GM11168 (cell line): ENCODE measurements at regions not wholly inside any gene's neighbourhood (a gene's known extent, or its start where the extent isn't known, plus 50 kb on each side); places are given as distances from the start of the nearest gene placed in this dataset.

Experiments used
- in situ Hi-C: fragments of 300-500 bp; cut with MboI; formaldehyde crosslinking; loops from one replicate; pipeline ENCODE4 v1.12.0; 2022; ENCODE audit warnings: low sequenced_read_pairs; ENCODE audit not compliant: unreplicated experiment

GRCh38 chr12:130066742-130067141 is 95.5 kb upstream of the FZD10 start:
- in situ Hi-C loops: no loop called here

GRCh38 chr12:130068741-130069140 is 93.5 kb upstream of the FZD10 start:
- in situ Hi-C loops: no loop called here

- in situ Hi-C loops: no loop called here
Observed at GRCh38 chr12:130070126-130070611, 92.1 kb upstream of the FZD10 start.

- in situ Hi-C loops: no loop called here
Observed at GRCh38 chr12:130073721-130074120, 88.5 kb upstream of the FZD10 start.

DNA sequence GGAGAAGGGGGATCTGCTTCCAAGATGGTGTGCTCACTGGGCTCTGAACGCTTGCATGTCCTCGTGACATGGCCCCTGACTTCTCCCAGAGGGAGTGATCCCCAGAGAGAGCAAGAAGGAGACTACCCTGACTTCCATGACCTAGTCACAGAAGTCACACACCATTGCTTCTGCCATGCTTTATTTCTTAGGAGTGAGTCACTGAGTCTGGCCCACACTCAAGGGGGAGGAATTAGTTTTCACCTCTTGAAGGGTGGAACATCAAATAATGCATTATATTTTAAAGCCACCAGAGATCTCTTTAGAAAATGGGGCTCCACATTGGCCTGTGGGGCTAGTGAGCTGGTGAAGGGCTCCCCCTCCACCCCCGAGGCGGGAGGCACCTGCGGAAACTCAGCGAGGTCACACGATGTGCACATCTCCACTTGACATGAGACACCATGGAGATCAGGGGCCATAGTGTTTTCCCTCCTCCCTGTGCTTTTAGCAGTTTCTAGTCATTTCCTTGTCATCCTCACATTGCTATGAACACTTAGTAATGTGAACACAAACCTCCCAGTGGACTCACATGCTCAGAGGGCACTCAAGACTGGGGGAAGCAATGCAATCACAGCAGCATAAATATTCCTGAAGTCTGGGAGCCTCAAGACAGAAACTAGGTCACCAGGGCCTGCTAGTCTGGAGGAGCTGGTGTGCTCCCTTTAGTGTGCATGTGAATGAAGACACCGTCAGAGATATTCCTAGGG is 87.4 kb upstream of the FZD10 start:
- in situ Hi-C loops: no loop called here

DNA sequence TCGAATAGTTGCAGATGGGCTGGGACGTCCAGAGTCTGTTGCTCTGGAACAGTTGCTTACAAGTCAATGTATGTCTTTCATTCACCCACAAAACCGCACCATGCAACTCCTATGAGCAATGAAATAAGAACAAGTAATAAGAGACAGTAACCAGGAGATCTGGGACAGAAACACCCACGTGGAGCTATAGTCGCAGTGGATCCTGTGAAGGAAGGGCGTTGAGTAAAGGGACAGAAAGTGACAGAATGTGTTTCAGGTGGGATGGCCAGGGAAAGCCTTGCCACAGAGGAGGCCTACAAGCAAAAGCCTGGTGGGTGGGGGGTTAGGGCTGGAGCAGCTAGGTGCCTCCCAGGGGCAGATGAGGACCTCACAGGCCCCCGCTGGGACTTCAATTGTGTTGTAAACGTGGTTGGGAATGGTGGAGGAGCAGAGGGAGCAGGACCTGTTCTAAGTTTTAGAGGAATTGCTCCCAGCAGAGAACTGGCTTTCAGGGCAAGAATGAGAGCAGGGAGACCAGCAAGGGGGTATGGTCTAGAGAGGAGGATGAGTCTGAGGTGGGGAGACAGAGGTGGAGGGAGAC is 86.7 kb upstream of the FZD10 start:
- in situ Hi-C loops: no loop called here

GRCh38 chr12:130076126-130076525 is 86.1 kb upstream of the FZD10 start:
- in situ Hi-C loops: no loop called here

- in situ Hi-C loops: no loop called here
Observed at GRCh38 chr12:130076752-130077151, 85.5 kb upstream of the FZD10 start.

DNA sequence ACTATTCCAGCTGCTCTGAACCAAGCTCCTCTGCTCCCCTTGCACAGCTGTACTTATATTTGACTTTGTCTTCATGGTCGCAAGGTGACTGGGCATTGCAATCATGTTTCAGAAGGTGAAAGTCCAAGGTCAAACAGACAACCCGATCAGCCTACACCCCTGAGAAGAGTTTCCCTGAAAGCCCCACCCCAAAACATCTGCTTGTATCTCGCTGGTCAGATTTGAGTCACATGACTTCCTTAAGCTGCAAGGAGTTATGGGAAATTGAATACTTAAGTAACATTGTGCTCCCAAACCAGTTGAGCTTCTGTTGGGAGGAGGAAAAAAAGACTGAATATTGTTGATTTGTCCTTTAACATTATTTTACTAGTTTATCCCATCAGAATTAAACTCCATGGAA is 83.4 kb upstream of the FZD10 start:
- in situ Hi-C loops: no loop called here

- in situ Hi-C loops: no loop called here
Observed at GRCh38 chr12:130079279-130079678, 83.0 kb upstream of the FZD10 start.

DNA sequence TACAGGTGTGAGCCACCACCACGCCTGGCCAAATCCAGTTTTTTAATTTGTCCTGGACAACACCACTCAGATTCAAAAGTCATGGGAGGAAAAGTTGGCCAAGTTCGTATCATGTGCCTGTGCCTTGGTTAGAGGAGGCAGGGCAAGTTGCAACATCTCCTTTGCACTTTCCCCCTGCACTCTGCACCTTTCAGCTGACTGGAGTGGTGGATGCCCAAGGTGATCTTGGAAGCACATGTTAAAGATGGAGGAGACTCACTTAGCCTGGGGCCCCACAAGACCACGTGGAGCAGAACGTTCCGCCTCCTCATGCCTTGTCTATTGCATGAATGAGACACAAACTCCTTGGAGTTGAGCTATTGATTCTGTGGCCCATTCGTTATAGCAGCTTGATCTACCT is 82.1 kb upstream of the FZD10 start:
- in situ Hi-C loops: no loop called here

DNA sequence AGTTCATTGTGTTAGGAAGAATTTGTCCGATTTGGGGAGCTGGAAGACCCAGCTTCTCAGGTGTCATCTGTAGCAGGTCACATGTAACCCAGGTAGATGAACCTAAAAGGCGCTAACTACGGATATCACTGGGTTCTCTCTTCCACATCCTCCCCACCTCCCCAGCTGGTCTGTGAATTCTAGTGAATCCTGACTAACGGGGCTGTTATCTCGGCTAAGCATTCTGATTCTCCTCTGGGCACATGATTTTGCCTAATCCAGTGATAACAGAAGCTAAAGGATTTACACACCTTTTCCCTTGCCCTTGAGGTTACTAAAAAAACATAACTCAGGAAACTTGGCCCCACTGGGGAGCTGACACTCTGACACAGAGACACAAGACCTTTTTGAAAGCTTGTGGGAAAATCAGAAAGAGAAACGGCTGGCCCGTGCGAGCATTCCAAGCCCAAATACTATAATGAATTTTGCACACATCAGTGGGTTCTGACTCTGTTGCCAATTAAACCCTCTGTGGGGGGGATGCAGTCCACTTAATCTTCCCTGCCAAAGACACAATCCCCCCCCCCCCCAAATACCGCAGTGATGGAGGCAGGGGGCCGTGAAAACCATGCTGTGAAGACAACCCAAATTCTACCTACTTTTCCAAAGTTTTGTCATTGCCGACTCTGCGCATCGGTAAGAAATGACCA is 81.0 kb upstream of the FZD10 start:
- in situ Hi-C loops: no loop called here

- in situ Hi-C loops: no loop called here
Observed at GRCh38 chr12:130083002-130083401, 79.3 kb upstream of the FZD10 start.

DNA sequence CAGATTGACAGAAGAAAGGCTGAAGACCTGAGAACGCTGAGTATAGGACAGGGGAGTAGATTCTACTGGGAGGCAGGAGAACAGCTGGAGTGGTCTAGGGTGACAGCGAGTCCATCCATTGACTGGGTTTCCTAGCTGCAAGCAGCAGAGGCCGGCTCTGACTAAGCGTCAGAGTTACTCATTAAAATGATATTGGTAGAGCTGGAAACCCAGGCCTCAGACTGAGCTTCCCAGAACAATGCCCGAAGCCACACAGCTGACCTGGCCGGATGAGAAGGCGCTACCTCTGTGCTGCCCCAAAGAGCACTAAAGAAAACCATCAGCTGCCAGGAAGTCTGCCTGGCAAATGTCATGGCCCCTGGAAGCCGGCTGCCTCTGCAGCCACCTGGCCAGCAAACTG is 78.5 kb upstream of the FZD10 start:
- in situ Hi-C loops: no loop called here

- in situ Hi-C loops: no loop called here
Observed at GRCh38 chr12:130084359-130084758, 77.9 kb upstream of the FZD10 start.

GRCh38 chr12:130086248-130086647 is 76.0 kb upstream of the FZD10 start:
- in situ Hi-C loops: no loop called here

- in situ Hi-C loops: no loop called here
Observed at GRCh38 chr12:130086797-130087196, 75.5 kb upstream of the FZD10 start.

DNA sequence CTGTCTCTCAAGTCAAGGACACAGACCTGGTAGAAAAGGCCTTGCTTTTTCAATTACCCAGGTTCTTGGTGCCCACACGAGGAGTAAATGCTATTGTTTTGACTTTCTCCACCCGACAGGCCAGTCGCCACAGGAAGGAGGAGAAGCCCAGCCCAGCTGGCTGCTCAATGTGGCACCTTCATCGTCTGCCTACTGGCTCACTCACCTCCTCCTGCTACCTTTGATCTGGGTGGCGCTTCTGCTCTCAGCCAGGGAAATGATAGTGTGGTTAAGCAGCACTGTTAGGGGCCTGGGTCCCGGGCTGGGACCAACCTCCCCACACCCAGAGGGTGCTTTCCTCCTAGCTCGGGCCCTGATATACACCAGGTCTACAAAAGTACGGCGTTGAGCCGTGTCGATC is 75.0 kb upstream of the FZD10 start:
- in situ Hi-C loops: no loop called here

- in situ Hi-C loops: no loop called here
Observed at GRCh38 chr12:130088504-130088903, 73.8 kb upstream of the FZD10 start.

- in situ Hi-C loops: no loop called here
Observed at GRCh38 chr12:130090542-130090941, 71.7 kb upstream of the FZD10 start.

DNA sequence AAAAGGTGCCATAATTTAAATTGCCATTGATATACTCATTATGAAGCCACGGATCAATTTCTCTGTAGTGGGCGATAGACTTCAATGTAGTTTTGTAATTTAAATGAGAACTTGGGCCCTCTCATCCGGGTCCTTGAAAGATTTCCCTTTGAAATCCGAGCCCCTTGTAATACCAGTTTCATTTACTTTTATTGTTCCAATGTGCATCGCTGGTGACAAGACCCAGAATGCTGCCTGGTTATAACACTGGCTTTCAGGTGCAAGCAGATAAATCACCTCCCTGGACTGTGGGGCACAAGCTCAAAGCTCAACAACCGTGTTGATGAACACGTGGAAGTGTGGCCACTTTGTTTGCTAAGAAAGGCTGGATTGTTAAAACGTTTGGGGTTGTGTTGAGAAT is 68.9 kb upstream of the FZD10 start:
- in situ Hi-C loops: no loop called here
